ENCODE measurements at regions not wholly inside any gene's neighbourhood (a gene's known extent, or its start where the extent isn't known, plus 50 kb on each side); places are given as distances from the start of the nearest gene placed in this dataset.
A peak's percentile ranks its signal among the peaks of the same experiment; 100 is the strongest.

DNA sequence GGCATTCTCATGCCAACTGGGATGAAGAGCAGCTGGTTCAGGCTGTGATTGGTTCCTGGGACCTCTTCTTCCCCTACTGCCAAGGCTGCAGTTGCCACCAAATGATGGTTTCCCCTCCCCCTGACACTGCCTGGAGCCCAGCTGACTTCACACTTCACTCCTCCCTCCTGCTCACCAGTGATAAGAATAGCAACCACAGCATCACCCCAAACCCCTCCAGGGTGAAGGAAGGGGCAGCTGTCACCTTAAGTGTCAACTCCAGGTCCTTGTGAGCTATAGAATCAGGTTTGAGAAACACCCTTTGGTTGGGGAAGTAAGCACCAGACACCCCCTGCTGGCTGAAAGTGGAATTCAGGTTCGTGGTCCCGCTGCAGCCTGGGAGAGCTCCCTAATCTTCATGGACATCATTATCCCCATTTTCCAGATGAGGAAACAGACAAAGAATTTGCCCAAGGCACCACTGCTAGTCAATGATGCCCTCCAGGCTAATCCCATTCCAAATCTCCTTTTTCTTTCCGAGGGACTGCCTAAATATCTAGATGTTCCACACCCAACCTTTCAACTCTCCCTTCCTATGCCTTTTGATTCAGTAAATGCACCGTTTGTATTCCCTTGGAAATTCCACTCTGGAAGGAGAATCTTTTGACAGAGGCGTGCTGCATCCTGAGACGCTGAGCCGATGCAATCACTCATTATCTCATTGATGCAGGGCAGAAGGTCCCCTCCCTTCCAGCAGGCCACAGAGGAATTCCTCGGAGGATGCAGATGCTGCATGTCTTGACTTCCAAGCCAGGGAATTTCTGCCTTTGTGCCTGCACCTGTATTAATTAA is 50.6 kb upstream of the UQCRFS1 start:
- Mint-ChIP-seq H3K27ac (ENCODE audit: unreplicated experiment) (no peak overlapping the region), H3K9me3 (ENCODE audit: unreplicated experiment) (no peaks in the 10 kb centered on the region), H3K4me1 (ENCODE audit: unreplicated experiment) (no peaks in the 10 kb centered on the region), H3K36me3 (ENCODE audit: unreplicated experiment) (no peaks in the 10 kb centered on the region), H3K4me3 (ENCODE audit: unreplicated experiment) (no peak overlapping the region), H3K27me3 (ENCODE audit: unreplicated experiment) (peaks cover 4% of the 10 kb centered on the region)
- no peak for DNase-seq (ENCODE audit: extremely low spot score, unreplicated experiment)
- TF ChIP-seq, protein P1, sequence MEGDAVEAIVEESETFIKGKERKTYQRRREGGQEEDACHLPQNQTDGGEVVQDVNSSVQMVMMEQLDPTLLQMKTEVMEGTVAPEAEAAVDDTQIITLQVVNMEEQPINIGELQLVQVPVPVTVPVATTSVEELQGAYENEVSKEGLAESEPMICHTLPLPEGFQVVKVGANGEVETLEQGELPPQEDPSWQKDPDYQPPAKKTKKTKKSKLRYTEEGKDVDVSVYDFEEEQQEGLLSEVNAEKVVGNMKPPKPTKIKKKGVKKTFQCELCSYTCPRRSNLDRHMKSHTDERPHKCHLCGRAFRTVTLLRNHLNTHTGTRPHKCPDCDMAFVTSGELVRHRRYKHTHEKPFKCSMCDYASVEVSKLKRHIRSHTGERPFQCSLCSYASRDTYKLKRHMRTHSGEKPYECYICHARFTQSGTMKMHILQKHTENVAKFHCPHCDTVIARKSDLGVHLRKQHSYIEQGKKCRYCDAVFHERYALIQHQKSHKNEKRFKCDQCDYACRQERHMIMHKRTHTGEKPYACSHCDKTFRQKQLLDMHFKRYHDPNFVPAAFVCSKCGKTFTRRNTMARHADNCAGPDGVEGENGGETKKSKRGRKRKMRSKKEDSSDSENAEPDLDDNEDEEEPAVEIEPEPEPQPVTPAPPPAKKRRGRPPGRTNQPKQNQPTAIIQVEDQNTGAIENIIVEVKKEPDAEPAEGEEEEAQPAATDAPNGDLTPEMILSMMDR (IDR thresholded peaks at IDR 0.05): peak; percentile 74

DNA sequence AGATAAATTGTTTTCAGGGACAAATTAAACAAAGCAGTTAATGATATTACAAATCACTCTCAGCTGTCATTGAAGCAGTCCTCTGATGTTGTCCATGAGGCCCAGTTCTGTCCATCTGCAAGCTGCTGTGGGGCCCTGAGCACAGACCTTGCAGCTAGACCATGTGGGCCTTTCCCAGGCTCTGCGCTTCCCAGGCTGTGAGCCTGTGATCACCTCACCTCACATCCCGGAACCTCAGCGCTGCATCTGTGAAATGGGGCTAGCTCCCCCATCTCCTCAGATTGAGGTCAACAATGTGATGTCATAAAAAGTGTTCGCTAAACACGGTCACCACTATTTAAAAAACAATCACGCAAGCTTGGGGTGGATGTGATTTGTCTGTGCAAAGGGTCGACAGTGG is 51.9 kb upstream of the UQCRFS1 start:
- TF ChIP-seq, protein P1 (IDR thresholded peaks at IDR 0.05): no peak

DNA sequence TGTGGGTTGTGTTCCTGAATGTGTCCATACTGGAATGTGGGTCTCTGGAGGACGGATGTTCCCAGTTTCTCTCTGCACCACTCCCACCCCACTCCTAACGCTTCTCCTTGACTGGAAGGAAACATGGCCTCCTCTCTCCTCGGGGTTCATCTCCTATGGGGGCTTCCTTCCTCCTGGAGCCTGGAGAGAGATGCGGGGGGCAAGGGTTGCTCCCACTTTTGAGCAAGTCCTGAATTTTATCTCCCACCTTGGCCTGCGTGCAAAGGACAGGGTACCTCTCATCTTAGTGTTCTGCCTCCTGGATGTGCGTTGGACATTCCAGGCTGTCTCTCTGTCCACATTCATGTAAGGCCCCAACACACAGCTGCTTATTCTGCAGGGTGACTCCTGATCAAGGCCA is 52.5 kb upstream of the UQCRFS1 start:
- no peak overlapping the region for H3K4me3 Mint-ChIP-seq (ENCODE audit: unreplicated experiment)
- H3K4me1 Mint-ChIP-seq (ENCODE audit: unreplicated experiment): no peaks in the 10 kb centered on the region
- peak; percentile 59 for DNase-seq (ENCODE audit: extremely low spot score, unreplicated experiment)
- no peaks in the 10 kb centered on the region for H3K9me3 Mint-ChIP-seq (ENCODE audit: unreplicated experiment)
- no peak overlapping the region for H3K27ac Mint-ChIP-seq (ENCODE audit: unreplicated experiment)
- H3K36me3 Mint-ChIP-seq (ENCODE audit: unreplicated experiment): no peaks in the 10 kb centered on the region
- TF ChIP-seq, protein P1 (IDR thresholded peaks at IDR 0.05): no peak
- peaks cover 10% of the 10 kb centered on the region for H3K27me3 Mint-ChIP-seq (ENCODE audit: unreplicated experiment)

More for the DNA sequence above, 51.9 kb upstream of the UQCRFS1 start:
- H3K36me3 Mint-ChIP-seq (ENCODE audit: unreplicated experiment): no peaks in the 10 kb centered on the region
- no peak overlapping the region for H3K27ac Mint-ChIP-seq (ENCODE audit: unreplicated experiment)
- H3K27me3 Mint-ChIP-seq (ENCODE audit: unreplicated experiment): peaks cover 10% of the 10 kb centered on the region
- DNase-seq (ENCODE audit: extremely low spot score, unreplicated experiment): peak; percentile 59
- no peaks in the 10 kb centered on the region for H3K4me1 Mint-ChIP-seq (ENCODE audit: unreplicated experiment)
- no peak overlapping the region for H3K4me3 Mint-ChIP-seq (ENCODE audit: unreplicated experiment)
- no peaks in the 10 kb centered on the region for H3K9me3 Mint-ChIP-seq (ENCODE audit: unreplicated experiment)

DNA sequence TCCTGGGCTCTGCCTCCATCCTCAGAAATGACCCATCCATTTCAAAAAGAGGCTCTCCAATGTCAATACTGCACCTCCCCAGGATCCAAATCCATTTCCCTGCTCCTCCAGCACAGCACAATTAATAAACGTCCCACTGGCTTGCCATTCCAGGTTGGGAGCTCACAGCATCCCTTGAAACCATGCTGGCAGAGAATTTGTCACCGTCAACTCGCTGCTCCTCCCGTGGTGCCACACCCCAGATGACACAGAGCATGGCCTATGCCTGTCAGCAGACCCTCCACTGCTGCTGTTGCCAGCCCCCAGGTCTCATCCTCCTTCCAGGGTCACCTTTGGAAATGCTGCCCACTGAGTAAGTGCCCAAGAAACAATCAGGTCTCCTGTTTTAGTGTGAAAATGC is 53.0 kb upstream of the UQCRFS1 start:
- Mint-ChIP-seq H3K36me3 (ENCODE audit: unreplicated experiment) (no peaks in the 10 kb centered on the region), H3K9me3 (ENCODE audit: unreplicated experiment) (no peaks in the 10 kb centered on the region), H3K4me3 (ENCODE audit: unreplicated experiment) (no peak overlapping the region), H3K4me1 (ENCODE audit: unreplicated experiment) (no peaks in the 10 kb centered on the region), H3K27ac (ENCODE audit: unreplicated experiment) (no peak overlapping the region), H3K27me3 (ENCODE audit: unreplicated experiment) (peaks cover 10% of the 10 kb centered on the region)
- peak; percentile 62 for DNase-seq (ENCODE audit: extremely low spot score, unreplicated experiment)
- TF ChIP-seq, protein P1 (IDR thresholded peaks at IDR 0.05): no peak

DNA sequence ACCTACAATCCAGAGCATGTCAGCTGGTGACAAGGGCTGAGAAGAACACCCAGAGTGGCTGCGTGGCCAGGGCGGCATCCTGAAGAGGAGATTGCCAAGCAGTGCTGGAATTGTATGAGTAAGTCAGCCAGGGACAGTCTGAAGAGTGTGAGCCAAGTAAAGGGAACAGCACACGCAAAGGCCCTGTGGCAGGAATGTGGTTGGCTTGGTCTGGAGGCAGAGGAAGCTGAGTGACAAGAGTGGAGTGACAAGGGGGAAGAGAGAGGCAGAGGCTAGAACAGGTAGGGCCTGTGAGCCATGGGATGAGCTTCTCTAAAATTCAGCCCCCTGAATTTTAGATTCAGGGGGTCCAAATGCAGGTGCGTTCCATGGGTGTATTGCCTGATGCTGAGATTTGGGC is 53.7 kb upstream of the UQCRFS1 start:
- H3K27ac Mint-ChIP-seq (ENCODE audit: unreplicated experiment): no peak overlapping the region
- DNase-seq (ENCODE audit: extremely low spot score, unreplicated experiment): peak; percentile 66
- H3K9me3 Mint-ChIP-seq (ENCODE audit: unreplicated experiment): no peaks in the 10 kb centered on the region
- TF ChIP-seq, protein P1 (IDR thresholded peaks at IDR 0.05): no peak
- no peak overlapping the region for H3K4me3 Mint-ChIP-seq (ENCODE audit: unreplicated experiment)
- H3K36me3 Mint-ChIP-seq (ENCODE audit: unreplicated experiment): no peaks in the 10 kb centered on the region
- no peaks in the 10 kb centered on the region for H3K4me1 Mint-ChIP-seq (ENCODE audit: unreplicated experiment)
- H3K27me3 Mint-ChIP-seq (ENCODE audit: unreplicated experiment): peaks cover 10% of the 10 kb centered on the region

All from osteocyte (in vitro differentiated cells).